NCI-H128 (cell line): ENCODE measurements at regions not wholly inside any gene's neighbourhood (a gene's known extent, or its start where the extent isn't known, plus 50 kb on each side); places are given as distances from the start of the nearest gene placed in this dataset.
"Not testable (repeated sequence)": the region's sequence is repeated elsewhere in the genome, so short reads cannot be mapped to it uniquely, and the experiment has no call there.

ENCODE experiments used
- DNase-seq: peaks from one replicate; lab custom pipeline; 2025; ENCODE audit not compliant: unreplicated experiment; lab: John Stamatoyannopoulos, UW

DNA sequence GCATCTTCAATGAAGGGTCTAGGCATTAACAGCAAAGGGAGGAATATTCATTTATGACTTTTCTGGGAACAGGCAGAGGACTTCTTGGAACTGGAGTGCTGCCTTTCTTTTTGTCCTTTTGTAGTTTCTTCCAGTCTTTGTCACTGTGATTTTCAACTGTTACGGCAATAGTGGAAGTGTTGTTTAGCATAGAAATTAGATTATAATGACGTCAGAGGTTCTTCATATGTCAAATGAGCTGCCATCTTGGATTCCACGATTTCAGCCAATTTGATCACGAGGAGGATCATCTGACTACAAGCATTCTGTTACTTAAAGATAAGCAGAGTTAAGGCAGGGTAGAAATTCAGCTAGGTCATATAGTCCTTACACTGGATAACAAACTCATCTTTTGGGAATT, 239.0 kb downstream of the NEBL start:
- no peak for DNase-seq

- DNase-seq: no peak
Observed at GRCh38 chr10:20656886-20657285, 240.2 kb downstream of the NEBL start.

GRCh38 chr10:20652424-20652823, 244.7 kb downstream of the NEBL start:
- DNase-seq: not testable (repeated sequence)

GRCh38 chr10:20648263-20648874, 248.7 kb downstream of the NEBL start:
- DNase-seq: no peak

DNA sequence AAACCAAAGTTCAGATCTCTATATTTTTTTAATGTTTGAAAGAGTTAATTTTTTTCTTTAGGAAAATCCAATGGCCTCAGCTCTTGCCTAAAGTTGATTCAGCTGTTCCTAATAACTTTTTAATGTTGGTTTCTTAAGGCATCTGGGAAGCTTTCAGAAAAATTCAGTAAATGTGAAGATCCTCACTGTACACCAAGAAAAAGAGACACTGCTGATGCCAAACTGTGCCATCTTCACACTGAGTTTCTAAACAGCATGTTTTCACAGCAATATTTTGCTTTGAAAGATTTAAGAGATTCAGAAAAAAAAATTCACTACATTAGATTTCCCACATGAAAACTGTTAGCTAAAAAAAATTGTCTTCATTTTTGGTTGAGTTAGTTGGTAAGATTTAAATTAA, 249.4 kb downstream of the NEBL start:
- DNase-seq: no peak

DNA sequence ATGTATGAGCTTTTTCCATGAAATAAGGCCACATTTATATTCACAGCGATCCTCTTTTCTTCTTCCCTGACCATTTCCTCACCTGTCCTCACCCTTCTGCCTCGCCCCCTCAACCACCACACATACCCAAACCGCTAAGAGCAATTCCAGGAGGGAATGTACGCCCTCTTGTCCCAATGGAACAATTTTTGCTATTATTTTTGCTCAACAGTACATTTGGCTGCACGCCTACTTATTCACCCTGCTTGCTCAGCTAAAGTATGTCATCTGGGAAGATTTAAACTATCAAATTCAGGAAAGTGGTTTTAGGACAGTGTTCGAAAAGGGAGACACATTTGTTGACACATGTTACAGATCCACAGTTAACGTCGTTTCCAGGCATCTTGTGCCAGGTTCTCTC, 252.7 kb downstream of the NEBL start:
- no peak for DNase-seq

DNA sequence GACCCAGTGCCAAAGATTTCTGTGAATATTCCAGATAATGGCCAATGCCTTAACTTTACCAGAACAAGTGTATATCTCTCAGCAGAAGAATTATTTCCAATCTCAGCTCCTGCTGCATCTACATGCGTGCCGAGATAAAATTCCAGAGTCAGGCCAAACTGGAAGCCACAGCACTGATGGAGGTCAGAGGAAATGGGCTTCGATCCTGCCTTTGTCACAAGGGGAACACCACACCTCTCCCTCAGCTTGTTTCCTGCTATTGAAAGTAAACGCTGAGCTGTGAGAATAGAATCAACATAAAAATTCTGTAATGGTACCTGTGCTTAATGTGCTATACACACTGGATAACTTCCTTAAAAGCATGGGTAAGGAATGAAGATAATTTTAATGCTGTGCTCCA, 255.5 kb downstream of the NEBL start:
- DNase-seq: no peak

DNA sequence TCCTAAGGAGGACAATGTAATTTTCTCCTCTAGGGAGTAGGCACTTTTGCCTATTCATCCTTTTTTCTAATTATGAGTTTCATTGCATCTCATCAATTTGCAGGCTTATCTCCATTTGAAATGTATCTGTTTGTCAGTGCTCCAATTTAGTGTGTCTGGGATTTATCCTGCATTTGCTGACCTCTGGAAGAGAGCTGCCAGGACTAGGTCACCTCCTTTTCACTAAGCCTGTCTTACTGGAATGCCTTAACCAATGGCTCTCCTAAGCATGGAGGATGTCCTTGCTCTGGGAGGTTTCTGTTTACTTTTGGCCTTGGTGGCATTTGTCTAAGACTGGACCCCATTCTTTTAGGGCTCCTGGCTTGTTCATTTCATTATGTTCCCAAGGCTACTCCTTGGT, 261.5 kb downstream of the NEBL start:
- DNase-seq: no peak

DNA sequence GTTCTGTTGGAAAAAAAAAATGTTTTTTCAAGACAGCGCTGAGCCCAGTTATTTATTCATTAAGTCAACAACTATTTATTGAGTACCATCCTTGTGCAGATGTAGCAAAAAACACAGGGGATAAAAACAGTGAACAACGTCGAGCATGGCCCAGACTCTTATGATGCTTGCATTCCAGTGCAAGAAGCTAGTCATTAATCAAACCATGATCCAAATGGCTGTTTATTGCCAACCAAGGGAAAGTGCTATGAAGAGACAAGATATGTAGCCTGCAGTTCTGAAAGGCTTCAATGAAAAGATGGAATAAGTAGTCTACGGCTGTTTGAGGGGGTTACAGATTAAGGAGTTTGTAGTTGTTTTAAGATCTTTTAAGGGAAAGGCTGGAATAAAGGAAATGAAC, 262.3 kb downstream of the NEBL start:
- DNase-seq: no peak

DNA sequence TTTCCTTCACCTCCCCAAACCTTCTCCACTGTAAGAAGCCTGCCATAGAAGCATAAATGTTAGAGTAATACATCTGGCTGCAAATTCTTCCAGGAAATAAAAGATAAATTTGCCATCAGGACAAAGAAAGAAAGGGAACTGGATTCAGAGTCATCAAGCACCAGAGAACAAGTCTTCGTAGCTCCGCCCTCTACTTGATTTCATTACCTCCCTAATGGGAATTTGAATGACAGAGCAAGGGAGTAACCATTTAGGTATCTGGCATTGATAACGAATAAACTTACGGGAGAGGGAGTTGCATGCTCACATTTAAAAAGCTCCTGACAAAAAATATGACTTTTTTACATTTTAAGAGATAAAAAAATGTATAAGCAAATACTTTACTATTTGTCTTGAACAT, 263.4 kb downstream of the NEBL start:
- DNase-seq: no peak

GRCh38 chr10:20632696-20633095, 264.4 kb downstream of the NEBL start:
- no peak for DNase-seq

GRCh38 chr10:20631229-20631628, 265.9 kb downstream of the NEBL start:
- no peak for DNase-seq

DNA sequence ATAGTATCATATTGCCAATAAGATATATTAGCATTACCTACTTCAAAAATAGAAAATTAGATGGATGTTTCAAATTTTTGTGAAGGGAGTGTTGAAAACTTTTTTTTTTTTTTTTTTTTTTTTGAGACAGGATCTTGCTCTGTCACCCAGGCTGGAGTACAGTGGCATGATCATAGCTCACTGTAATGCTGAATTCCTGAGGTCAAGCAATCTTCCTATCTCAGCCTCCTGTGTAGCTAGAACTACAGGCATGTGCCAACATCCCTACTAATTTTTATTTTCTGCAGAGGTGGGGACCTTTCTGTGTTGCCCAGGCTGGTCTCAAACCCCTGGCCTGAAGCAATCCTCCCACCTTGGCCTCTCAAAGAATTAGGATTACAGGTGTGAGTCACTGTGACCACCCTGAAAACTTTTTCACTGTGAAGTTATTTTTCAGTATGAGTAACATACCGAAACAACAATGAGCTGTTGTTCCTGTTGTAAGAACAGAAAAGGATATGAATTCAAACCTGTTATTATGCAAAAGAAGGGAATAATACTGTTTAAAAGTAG, 266.9 kb downstream of the NEBL start:
- no peak for DNase-seq

- DNase-seq: no peak
Observed at GRCh38 chr10:20627946-20628507, 269.1 kb downstream of the NEBL start.

DNA sequence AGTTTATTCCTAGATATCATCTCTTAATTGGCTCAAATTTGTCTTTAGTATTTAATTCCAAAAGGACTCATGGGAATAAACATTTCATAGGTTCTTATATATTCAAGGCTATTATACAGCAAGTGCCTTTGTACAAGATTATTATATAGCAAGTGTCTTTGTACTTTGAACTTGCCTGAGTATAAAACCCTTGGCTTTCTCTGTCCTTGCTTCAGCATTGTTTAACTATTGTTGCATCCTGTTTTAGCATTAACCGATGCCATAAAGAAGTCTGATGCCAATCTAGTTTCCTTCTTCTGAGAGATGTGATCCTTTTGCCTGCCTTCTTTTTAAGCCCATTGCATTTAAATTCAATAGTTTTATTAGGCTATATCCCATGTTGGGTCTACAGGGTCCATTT, 270.0 kb downstream of the NEBL start:
- no peak for DNase-seq

DNA sequence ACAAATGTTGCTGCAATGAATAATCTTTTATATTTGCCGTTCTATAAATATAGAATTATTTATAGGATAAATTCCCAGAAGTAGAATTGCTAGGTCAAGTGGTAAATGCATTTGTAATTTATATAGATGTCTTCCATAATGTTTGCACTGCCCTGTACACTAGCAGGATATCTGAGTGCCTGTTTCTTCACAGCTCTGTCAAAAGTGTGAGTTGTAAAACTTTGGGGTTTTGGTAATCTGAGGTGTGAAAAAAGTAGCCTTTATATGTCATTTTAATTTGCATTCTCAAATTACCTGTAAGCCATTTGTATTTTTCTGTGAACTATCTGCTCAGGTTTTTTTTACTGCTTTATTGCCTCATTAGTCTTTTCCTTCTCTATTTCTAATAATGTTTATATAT, 271.2 kb downstream of the NEBL start:
- DNase-seq: no peak

- no peak for DNase-seq
Observed at GRCh38 chr10:20624642-20625041, 272.5 kb downstream of the NEBL start.

- DNase-seq: no peak
Observed at GRCh38 chr10:20623546-20623945, 273.6 kb downstream of the NEBL start.

GRCh38 chr10:20622531-20623211, 274.4 kb downstream of the NEBL start:
- no peak for DNase-seq

GRCh38 chr10:20620981-20621380, 276.1 kb downstream of the NEBL start:
- DNase-seq: no peak

DNA sequence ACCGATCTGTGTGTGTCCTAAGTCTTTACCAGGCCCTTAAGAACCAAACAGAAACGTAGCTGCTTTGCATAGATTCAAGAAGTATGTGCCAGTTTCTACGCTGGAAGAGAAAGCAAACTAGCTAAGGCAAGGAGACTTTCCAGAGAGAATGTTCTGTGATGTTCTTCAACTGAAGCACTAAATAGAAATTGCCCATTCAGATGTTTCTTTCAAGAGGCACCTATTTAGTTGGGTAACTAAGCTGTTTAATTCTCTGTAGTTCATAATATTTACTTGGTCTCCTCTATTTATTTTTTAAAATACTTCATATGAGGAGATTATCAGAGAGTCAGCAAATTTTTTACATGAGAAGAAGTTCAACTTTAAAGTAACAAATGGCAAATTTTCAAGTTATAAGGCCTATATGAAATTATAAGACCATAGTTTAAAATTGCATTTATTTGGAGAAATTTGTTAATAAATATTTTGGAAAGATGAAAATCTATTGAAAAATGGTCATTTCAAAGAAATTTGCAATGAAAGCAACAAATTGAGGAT, 279.0 kb downstream of the NEBL start:
- no peak for DNase-seq
